Lower leg skin (tissue), 4 donors: ENCODE measurements at regions not wholly inside any gene's neighbourhood (a gene's known extent, or its start where the extent isn't known, plus 50 kb on each side); places are given as distances from the start of the nearest gene placed in this dataset.

Experiments used
- DNase-seq, 2 donors: peaks; one replicate each; pipeline ENCODE4 v3.0.0-alpha.2; 2019; ENCODE audit warnings: low spot score in 2 of 2
- H3K4me3 ChIP-seq: fragments of 200-600 bp; sonication (generic); 2 replicates; pipeline ENCODE4 v1.5.1; 2017; ENCODE audit warnings: mild to moderate bottlenecking, low read depth; ENCODE audit not compliant: poor library complexity, severe bottlenecking
- POLR2A ChIP-seq, 2 donors: fragments of 450-650 bp; IDR thresholded peaks; one replicate each; pipeline ENCODE4 v1.6.1; 2016 to 2017; ENCODE audit warnings: antibody characterized with exemption in 2 of 2, mild to moderate bottlenecking in 1 of 2, moderate library complexity in 1 of 2
- WGBS, 2 donors: methylation state at CpG; one replicate each; pipeline ENCODE4 v1.1.5; 2018; 5-methylcytosine and 5-hydroxymethylcytosine counted together
- intact Hi-C: fragments of 100-400 bp; cut with DNase I; formaldehyde crosslinking; loops from one replicate; pipeline ENCODE4 v1.15.0; 2023; ENCODE audit warnings: low total_unique reads
- TF ChIP-seq, protein P1 (sequence below), 3 donors: fragments of 450-650 bp; IDR thresholded peaks; one replicate each; pipeline ENCODE4 v1.5.1; 2016; ENCODE audit warnings: antibody characterized with exemption in 3 of 3, mild to moderate bottlenecking in 3 of 3, moderate library complexity in 2 of 3

DNA sequence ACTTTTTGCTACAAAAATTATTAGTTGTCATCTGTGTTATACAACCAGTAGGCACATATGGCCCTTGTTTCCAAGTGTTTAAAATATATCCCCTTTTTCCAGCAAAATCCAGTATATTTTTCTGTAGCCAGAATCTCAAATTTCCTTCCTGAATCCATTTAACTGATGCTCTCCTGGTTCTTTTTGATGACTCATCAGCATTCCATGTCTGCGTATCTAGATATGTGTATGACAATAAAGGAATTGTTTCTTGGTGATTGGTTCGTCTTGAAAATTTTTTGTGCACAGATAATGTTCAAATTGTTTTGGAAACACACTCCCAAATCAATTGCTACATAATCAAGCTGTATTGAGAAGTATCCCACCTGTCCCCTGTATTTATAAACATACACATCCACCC lies 98.3 kb downstream of the ITM2A start:
- TF ChIP-seq, protein P1, sequence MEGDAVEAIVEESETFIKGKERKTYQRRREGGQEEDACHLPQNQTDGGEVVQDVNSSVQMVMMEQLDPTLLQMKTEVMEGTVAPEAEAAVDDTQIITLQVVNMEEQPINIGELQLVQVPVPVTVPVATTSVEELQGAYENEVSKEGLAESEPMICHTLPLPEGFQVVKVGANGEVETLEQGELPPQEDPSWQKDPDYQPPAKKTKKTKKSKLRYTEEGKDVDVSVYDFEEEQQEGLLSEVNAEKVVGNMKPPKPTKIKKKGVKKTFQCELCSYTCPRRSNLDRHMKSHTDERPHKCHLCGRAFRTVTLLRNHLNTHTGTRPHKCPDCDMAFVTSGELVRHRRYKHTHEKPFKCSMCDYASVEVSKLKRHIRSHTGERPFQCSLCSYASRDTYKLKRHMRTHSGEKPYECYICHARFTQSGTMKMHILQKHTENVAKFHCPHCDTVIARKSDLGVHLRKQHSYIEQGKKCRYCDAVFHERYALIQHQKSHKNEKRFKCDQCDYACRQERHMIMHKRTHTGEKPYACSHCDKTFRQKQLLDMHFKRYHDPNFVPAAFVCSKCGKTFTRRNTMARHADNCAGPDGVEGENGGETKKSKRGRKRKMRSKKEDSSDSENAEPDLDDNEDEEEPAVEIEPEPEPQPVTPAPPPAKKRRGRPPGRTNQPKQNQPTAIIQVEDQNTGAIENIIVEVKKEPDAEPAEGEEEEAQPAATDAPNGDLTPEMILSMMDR (IDR thresholded peaks at IDR 0.05), result no peak
- TF ChIP-seq POLR2A (IDR thresholded peaks at IDR 0.05), result no peak
- intact Hi-C loops, result no loop called here
- H3K4me3 ChIP-seq, result no peak overlapping the region
- 36 to 45% methylated on average over 2 of the region's 2 CpGs for WGBS, 2 donors
- DNase-seq, result no peak

DNA sequence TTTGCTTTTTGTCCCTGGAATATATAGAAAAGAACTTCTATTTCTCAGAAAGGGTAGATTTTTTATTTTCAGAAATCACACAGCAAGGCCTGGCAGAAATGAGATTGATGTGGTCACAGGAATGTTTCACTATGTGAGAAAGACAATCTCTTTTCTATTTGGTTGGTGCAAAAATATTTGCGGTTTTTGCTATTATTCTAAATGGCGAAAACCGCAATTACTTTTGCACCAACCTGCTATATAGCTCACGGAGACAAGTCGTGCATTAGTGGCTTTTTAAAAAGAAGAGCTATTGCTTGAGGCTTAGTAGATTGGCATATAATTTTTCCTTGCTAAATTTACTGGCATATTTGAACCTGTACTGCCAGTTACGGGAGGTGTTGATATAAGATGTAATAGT lies 100.4 kb downstream of the ITM2A start:
- TF ChIP-seq, protein P1 (IDR thresholded peaks at IDR 0.05), result no peak
- TF ChIP-seq POLR2A (IDR thresholded peaks at IDR 0.05), result no peak
- intact Hi-C loops, result no loop called here
- 57 to 88% methylated on average over 6 of the region's 6 CpGs for WGBS, 2 donors
- H3K4me3 ChIP-seq, result no peak overlapping the region
- DNase-seq, result no peak

GRCh38 chrX:79263550-79263949 lies 103.6 kb downstream of the ITM2A start:
- no peak for DNase-seq
- 84 to 91% methylated on average over 1 of the region's 1 CpG for WGBS, 2 donors
- no peak overlapping the region for H3K4me3 ChIP-seq
- TF ChIP-seq POLR2A (IDR thresholded peaks at IDR 0.05), result no peak
- TF ChIP-seq, protein P1 (IDR thresholded peaks at IDR 0.05), result no peak
- intact Hi-C loops, result no loop called here

GRCh38 chrX:79259073-79259689 lies 108.0 kb downstream of the ITM2A start:
- intact Hi-C loops, result no loop called here
- TF ChIP-seq, protein P1 (IDR thresholded peaks at IDR 0.05), result no peak
- TF ChIP-seq POLR2A (IDR thresholded peaks at IDR 0.05), result no peak
- no peak overlapping the region for H3K4me3 ChIP-seq
- 30 to 40% methylated on average over 2 of the region's 2 CpGs for WGBS, 2 donors
- no peak for DNase-seq

- no peak overlapping the region for H3K4me3 ChIP-seq
- WGBS, 2 donors, result 66 to 82% methylated on average over 2 of the region's 2 CpGs
- DNase-seq, result no peak
- TF ChIP-seq, protein P1 (IDR thresholded peaks at IDR 0.05), result no peak
- TF ChIP-seq POLR2A (IDR thresholded peaks at IDR 0.05), result no peak
- intact Hi-C loops, result no loop called here
Measured at GRCh38 chrX:79243691-79244090, 99.2 kb downstream of the GPR174 start.

- DNase-seq, result no peak
- no peak overlapping the region for H3K4me3 ChIP-seq
- no peak for TF ChIP-seq POLR2A (IDR thresholded peaks at IDR 0.05)
- TF ChIP-seq, protein P1 (IDR thresholded peaks at IDR 0.05), result no peak
- intact Hi-C loops, result no loop called here
- WGBS, 2 donors, result 61 to 69% methylated on average over 3 of the region's 3 CpGs
Measured at GRCh38 chrX:79235899-79236298, 91.4 kb downstream of the GPR174 start.
